WI38 (cell line): ENCODE measurements at regions not wholly inside any gene's neighbourhood (a gene's known extent, or its start where the extent isn't known, plus 50 kb on each side); places are given as distances from the start of the nearest gene placed in this dataset.
"Not testable (repeated sequence)": the region's sequence is repeated elsewhere in the genome, so short reads cannot be mapped to it uniquely, and the experiment has no call there.

Source experiments
- H3K4me3 ChIP-seq: 2 replicates; pipeline ENCODE4 v1.5.1; 2011; ENCODE audit warnings: low read depth, mild to moderate bottlenecking, control low read depth, low read length
- CTCF ChIP-seq: IDR thresholded peaks from 2 replicates; pipeline ENCODE4 v1.5.1; 2012; ENCODE audit warnings: low read depth, mild to moderate bottlenecking, control low read depth, low read length

DNA sequence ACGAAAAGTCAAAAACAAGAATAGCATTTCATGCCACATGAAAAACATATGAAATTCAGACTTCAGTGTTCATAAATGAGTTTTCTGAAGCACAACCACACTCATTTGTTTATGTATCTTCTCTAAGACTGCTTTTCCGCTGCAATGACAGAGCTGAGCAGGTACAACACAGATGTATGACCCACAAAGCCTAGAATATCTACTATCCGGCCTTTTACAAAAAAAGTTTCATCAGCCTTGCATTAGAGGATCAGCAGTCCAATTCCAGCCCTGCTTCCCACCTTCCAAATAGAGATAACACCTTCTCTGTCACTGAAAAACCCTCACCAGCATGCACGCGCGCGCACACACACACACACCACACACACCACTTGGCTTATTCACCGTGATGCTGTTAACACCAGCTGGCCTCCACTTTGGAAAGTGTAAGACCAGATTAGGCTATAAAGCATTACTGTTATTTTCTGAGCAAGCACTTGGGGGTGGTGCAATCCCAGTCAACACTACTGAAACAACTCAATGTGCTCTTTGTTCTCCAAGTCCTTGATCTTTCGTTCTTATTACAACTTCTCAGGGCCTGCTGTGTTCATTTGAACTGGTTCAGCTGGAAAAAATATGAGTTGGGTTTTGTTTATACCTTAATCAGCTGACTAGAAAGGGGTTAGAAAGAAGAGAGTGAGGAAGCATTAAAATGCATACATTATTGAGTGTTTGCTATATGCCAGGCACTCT, 90.0 kb downstream of the GLUL start:
- H3K4me3 ChIP-seq: no peak overlapping the region
- TF ChIP-seq CTCF: no peak

DNA sequence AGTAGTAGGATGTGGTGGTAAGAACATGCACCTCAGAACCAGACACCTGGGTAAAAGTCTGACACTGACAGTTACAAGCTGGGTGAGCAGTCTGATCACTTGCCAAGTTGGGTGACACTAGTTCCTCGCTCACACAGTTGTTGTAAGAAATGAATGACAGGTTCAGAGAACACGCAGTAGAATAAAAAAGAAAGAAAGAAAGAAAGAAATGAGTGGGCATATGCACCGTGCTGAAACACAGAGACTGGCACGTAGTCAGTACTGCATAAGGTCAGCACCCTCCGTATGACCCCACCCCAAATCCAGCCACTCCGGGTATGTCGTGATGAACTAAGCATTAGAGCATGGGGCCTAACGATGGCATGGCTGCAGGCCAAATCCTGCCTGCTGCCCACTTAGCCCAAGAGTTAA, 90.6 kb downstream of the GLUL start:
- H3K4me3 ChIP-seq: no peak overlapping the region
- no peak for TF ChIP-seq CTCF

- H3K4me3 ChIP-seq: no peak overlapping the region
- TF ChIP-seq CTCF: no peak
Measured at GRCh38 chr1:182299728-182300616, 91.6 kb downstream of the GLUL start.

GRCh38 chr1:182299054-182299727, 92.4 kb downstream of the GLUL start:
- H3K4me3 ChIP-seq: not testable (repeated sequence)

- TF ChIP-seq CTCF: no peak
- H3K4me3 ChIP-seq: no peak overlapping the region
Measured at GRCh38 chr1:182297335-182297734, 94.3 kb downstream of the GLUL start.

- TF ChIP-seq CTCF: no peak
- no peak overlapping the region for H3K4me3 ChIP-seq
Measured at GRCh38 chr1:182295697-182296096, 95.9 kb downstream of the GLUL start.

- no peak for TF ChIP-seq CTCF
- H3K4me3 ChIP-seq: no peak overlapping the region
Measured at GRCh38 chr1:182293119-182293589, 98.4 kb downstream of the GLUL start.
